HL-60 (cell line): ENCODE measurements at regions not wholly inside any gene's neighbourhood (a gene's known extent, or its start where the extent isn't known, plus 50 kb on each side); places are given as distances from the start of the nearest gene placed in this dataset.

Experiments
- DNase-seq, 2 experiments: peaks; one replicate each; pipeline ENCODE4 v3.0.0-alpha.2; 2010 to 2020; ENCODE audit warnings: low read depth in 1 of 2, low spot score in 1 of 2
- H3K27ac ChIP-seq: fragments of 250-450 bp; sonication (Bioruptor Pico); replicated peaks from 2 replicates; pipeline ENCODE4 v1.5.1; 2020; ENCODE audit warnings: mild to moderate bottlenecking, moderate library complexity
- H3K27me3 ChIP-seq: fragments of 250-450 bp; sonication (Bioruptor Pico); 2 replicates; pipeline ENCODE4 v1.5.1; 2021; ENCODE audit warnings: mild to moderate bottlenecking, moderate library complexity; ENCODE audit not compliant: insufficient read depth, poor library complexity, severe bottlenecking
- H3K4me3 ChIP-seq: replicated peaks from 2 replicates; pipeline ENCODE4 v1.5.1; 2011; ENCODE audit warnings: mild to moderate bottlenecking, control low read depth, low read length; ENCODE audit not compliant: insufficient read depth
- CTCF ChIP-seq: IDR thresholded peaks from one replicate; pipeline ENCODE4 v1.5.1; 2011; ENCODE audit warnings: low read length, control low read depth, inconsistent platforms; ENCODE audit not compliant: insufficient read depth
- GABPA ChIP-seq: IDR thresholded peaks from 2 replicates; pipeline ENCODE4 v1.6.1; 2012; ENCODE audit warnings: low read depth
- POLR2AphosphoS5 ChIP-seq: IDR thresholded peaks from 2 replicates; pipeline ENCODE4 v1.6.1; 2012; ENCODE audit warnings: low read depth
- REST ChIP-seq: IDR thresholded peaks from 2 replicates; pipeline ENCODE4 v1.6.1; 2012; ENCODE audit warnings: low read depth; ENCODE audit not compliant: insufficient replicate concordance
- SPI1 ChIP-seq: IDR thresholded peaks from 2 replicates; pipeline ENCODE4 v1.6.1; 2012; ENCODE audit warnings: low read depth, mild to moderate bottlenecking, borderline replicate concordance

- no peak overlapping the region for H3K27ac ChIP-seq
- H3K27me3 ChIP-seq = no peaks in the 10 kb centered on the region
- no peak overlapping the region for H3K4me3 ChIP-seq
- TF ChIP-seq CTCF (no peak), POLR2AphosphoS5 (no peak), GABPA (no peak), REST (no peak), SPI1 (no peak)
- DNase-seq = no peak
Measured at GRCh38 chr2:22885245-22885644, 499.7 kb upstream of the KLHL29 start.

- DNase-seq = no peak
- no peak overlapping the region for H3K4me3 ChIP-seq
- no peak overlapping the region for H3K27ac ChIP-seq
- TF ChIP-seq CTCF (no peak), GABPA (no peak)
- H3K27me3 ChIP-seq = no peaks in the 10 kb centered on the region
Measured at GRCh38 chr2:22887426-22887825, 497.6 kb upstream of the KLHL29 start.

- no peak for TF ChIP-seq REST
- TF ChIP-seq POLR2AphosphoS5 = no peak
- TF ChIP-seq CTCF = no peak
- no peak for TF ChIP-seq SPI1
- TF ChIP-seq GABPA = no peak
- no peak overlapping the region for H3K4me3 ChIP-seq
- no peak for DNase-seq
- no peak overlapping the region for H3K27ac ChIP-seq
- no peaks in the 10 kb centered on the region for H3K27me3 ChIP-seq
Measured at GRCh38 chr2:22887845-22888244, 497.1 kb upstream of the KLHL29 start.

GRCh38 chr2:22890132-22890531 is 494.8 kb upstream of the KLHL29 start:
- H3K27ac ChIP-seq = no peak overlapping the region
- H3K4me3 ChIP-seq = no peak overlapping the region
- H3K27me3 ChIP-seq = no peaks in the 10 kb centered on the region
- no peak for DNase-seq
- TF ChIP-seq SPI1 = no peak
- TF ChIP-seq POLR2AphosphoS5 = no peak
- TF ChIP-seq REST = no peak
- no peak for TF ChIP-seq CTCF
- no peak for TF ChIP-seq GABPA
